HCT116 (cell line): ENCODE measurements at regions not wholly inside any gene's neighbourhood (a gene's known extent, or its start where the extent isn't known, plus 50 kb on each side); places are given as distances from the start of the nearest gene placed in this dataset.

Source experiments
- ATAC-seq: fragments of 200-7000 bp; cut with Tn5 transposase; 2 replicates; pipeline ENCODE4 v1.9.1; 2020; ENCODE audit warnings: mild to moderate bottlenecking, moderate library complexity
- BruUV-seq: library from RNA; stranded (reverse); fragments of 400-500 nt; replicated peaks from 2 replicates; lab custom pipeline; 2021; lab: Mats Ljungman, UMichigan
- CTCF ChIA-PET: fragments of 300-600 bp; sonication (Branson Sonifier 250); formaldehyde crosslinking; loops from one replicate; lab custom pipeline; 2021; ENCODE audit warnings: antibody characterized with exemption; lab: Charles Lee
- POLR2A ChIA-PET: fragments of 300-600, 350-600 bp; sonication (Branson Sonifier 250); formaldehyde crosslinking; loops from one replicate; lab custom pipeline; 2021; ENCODE audit warnings: antibody characterized with exemption; lab: Charles Lee
- RAD21 ChIA-PET, 2 experiments: fragments of 300-600 bp; sonication (Branson Sonifier 250); formaldehyde crosslinking; loops; one replicate each; lab custom pipeline; 2023; ENCODE audit warnings: low total read pairs in 2 of 2; ENCODE audit not compliant: uncharacterized antibody in 2 of 2, unreplicated experiment in 2 of 2, low non-redundant PET in 1 of 2; lab: Charles Lee
- DNase-seq: peaks from one replicate; pipeline ENCODE4 v3.0.0-alpha.2; 2010; ENCODE audit warnings: low read depth, low spot score
- H2AFZ ChIP-seq: fragments of 200-600 bp; shearing (Covaris generic), sonication (generic); 2 replicates; pipeline ENCODE4 v1.6.1; 2017; ENCODE audit warnings: low read depth, mixed run types, mixed read lengths, antibody characterized with exemption, low read length; ENCODE audit not compliant: poor library complexity, severe bottlenecking
- H3K27ac ChIP-seq: 2 replicates; pipeline ENCODE4 v1.5.1; 2012; ENCODE audit warnings: low read depth, low read length
- H3K27me3 ChIP-seq: fragments of 200-600 bp; sonication (generic); 2 replicates; pipeline ENCODE4 v1.6.1; 2016; ENCODE audit warnings: mixed run types, low read length, mixed read lengths; ENCODE audit not compliant: insufficient read depth
- H3K36me3 ChIP-seq, 2 experiments: fragments of 200-500 bp in 1 of 2; fragments of 200-600 bp in 1 of 2; sonication (Bioruptor generic) in 1 of 2; sonication (generic) in 1 of 2; 2 replicates each; pipeline versions ENCODE4 v1.5.1 to v1.6.1; 2014 to 2016; ENCODE audit warnings: low read length in 2 of 2, inconsistent platforms in 1 of 2, mixed read lengths in 1 of 2, mixed run types in 1 of 2; ENCODE audit not compliant: insufficient read depth in 2 of 2, control insufficient read depth in 1 of 2
- H3K4me1 ChIP-seq, 2 experiments: fragments of 200-600 bp in 1 of 2; sonication (generic) in 1 of 2; 2 replicates each; pipeline versions ENCODE4 v1.5.1 to v1.6.1; 2012 to 2017; ENCODE audit warnings: low read length in 2 of 2, inconsistent platforms in 1 of 2, mild to moderate bottlenecking in 1 of 2, mixed read lengths in 1 of 2, mixed run types in 1 of 2, moderate library complexity in 1 of 2; ENCODE audit not compliant: insufficient read depth in 2 of 2, control insufficient read depth in 1 of 2
- H3K4me2 ChIP-seq: fragments of 200-600 bp; sonication (generic); 2 replicates; pipeline ENCODE4 v1.6.1; 2017; ENCODE audit warnings: mixed run types, low read length, mixed read lengths
- H3K4me3 ChIP-seq, 2 experiments: fragments of 200-600 bp in 1 of 2; sonication (generic) in 1 of 2; replicated peaks in 1 of 2; 2 replicates each; pipeline ENCODE4 v1.5.1; 2011 to 2016; ENCODE audit warnings: low read length in 2 of 2, control low read depth in 1 of 2, low read depth in 1 of 2, mild to moderate bottlenecking in 1 of 2, mixed read lengths in 1 of 2, mixed run types in 1 of 2
- H3K79me2 ChIP-seq: fragments of 200-600 bp; sonication (generic); 2 replicates; pipeline ENCODE4 v1.6.1; 2017; ENCODE audit warnings: mild to moderate bottlenecking, mixed run types, low read length, moderate library complexity, mixed read lengths; ENCODE audit not compliant: insufficient read depth
- H3K9ac ChIP-seq: fragments of 200-600 bp; sonication (generic); 2 replicates; pipeline ENCODE4 v1.6.1; 2016; ENCODE audit warnings: low read length, mixed read lengths
- H3K9me2 ChIP-seq: fragments of 200-600 bp; sonication (generic), shearing (Covaris generic); 2 replicates; pipeline ENCODE4 v1.6.1; 2017; ENCODE audit warnings: mixed run types, mild to moderate bottlenecking, moderate library complexity; ENCODE audit not compliant: insufficient read depth
- H3K9me3 ChIP-seq, 2 experiments: fragments of 200-500 bp in 1 of 2; fragments of 200-600 bp in 1 of 2; sonication (Bioruptor generic) in 1 of 2; sonication (generic) in 1 of 2; 2 replicates each; pipeline ENCODE4 v1.6.1; 2014 to 2017; ENCODE audit warnings: low read length in 2 of 2, mixed read lengths in 2 of 2, inconsistent platforms in 1 of 2, low read depth in 1 of 2, mild to moderate bottlenecking in 1 of 2, mixed run types in 1 of 2, moderate library complexity in 1 of 2; ENCODE audit not compliant: control insufficient read depth in 1 of 2, insufficient read depth in 1 of 2
- H4K20me1 ChIP-seq: fragments of 200-600 bp; sonication (generic), shearing (Covaris generic); 2 replicates; pipeline ENCODE4 v1.6.1; 2017; ENCODE audit warnings: mixed run types, mild to moderate bottlenecking, moderate library complexity; ENCODE audit not compliant: insufficient read depth
- CEBPB ChIP-seq: IDR thresholded peaks from 2 replicates; pipeline ENCODE4 v1.6.1; 2012; ENCODE audit warnings: low read depth
- JUND ChIP-seq: IDR thresholded peaks from 2 replicates; pipeline ENCODE4 v1.6.1; 2012
- MAX ChIP-seq: IDR thresholded peaks from 2 replicates; pipeline ENCODE4 v1.6.1; 2012
- POLR2A ChIP-seq: IDR thresholded peaks from 2 replicates; pipeline ENCODE4 v1.7.0; 2011; ENCODE audit warnings: borderline replicate concordance; ENCODE audit not compliant: insufficient read depth, insufficient read length; ENCODE audit errors: extremely low read depth
- POLR2AphosphoS5 ChIP-seq: IDR thresholded peaks from 2 replicates; pipeline ENCODE4 v1.6.1; 2011; ENCODE audit warnings: mild to moderate bottlenecking, low read depth, low read length, moderate library complexity
- REST ChIP-seq: IDR thresholded peaks from 2 replicates; pipeline ENCODE4 v1.6.1; 2012; ENCODE audit warnings: low read depth
- SP1 ChIP-seq: IDR thresholded peaks from 2 replicates; pipeline ENCODE4 v1.6.1; 2012; ENCODE audit warnings: low read depth
- TCF7L2 ChIP-seq: IDR thresholded peaks from 2 replicates; pipeline ENCODE4 v1.7.0; 2011; ENCODE audit warnings: borderline replicate concordance, inconsistent platforms; ENCODE audit not compliant: insufficient read depth, insufficient read length; ENCODE audit errors: extremely low read depth
- ZNF274 ChIP-seq: fragments of 200-500 bp; sonication (Bioruptor generic); IDR thresholded peaks from 2 replicates; pipeline ENCODE4 v1.6.1; 2014; ENCODE audit warnings: mild to moderate bottlenecking, low read depth, low read length, inconsistent platforms
- intact Hi-C: fragments of 100-400 bp; cut with micrococcal nuclease; formaldehyde crosslinking; loops from 2 replicates; pipeline ENCODE4 v1.10.0; 2022
- TF ChIP-seq, protein P1 (sequence below): IDR thresholded peaks from 2 replicates; pipeline ENCODE4 v1.6.1; 2012

DNA sequence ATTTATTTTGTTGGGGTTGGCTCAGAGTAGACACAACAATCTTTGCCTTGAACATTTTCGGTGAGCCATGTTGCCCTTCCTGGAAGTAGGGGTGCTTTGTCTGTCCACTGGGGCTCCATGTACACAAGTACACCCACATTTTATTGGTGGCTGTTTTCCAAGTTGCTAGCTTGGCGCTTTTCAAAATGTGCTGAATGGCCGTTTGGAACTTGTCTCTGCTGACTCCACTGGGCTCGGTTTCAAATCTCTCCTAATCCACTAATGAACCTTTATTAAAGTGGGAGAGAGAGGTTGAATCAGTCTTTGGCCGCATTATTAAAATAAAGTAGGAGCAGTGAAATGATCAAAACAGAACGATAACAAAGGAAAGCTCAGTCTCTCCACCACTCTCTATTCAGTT lies 64.6 kb upstream of the TAF11L2 start (continued):
- TF ChIP-seq SP1 (no peak), CEBPB (no peak), POLR2A (no peak)
- TF ChIP-seq, all 23 proteins: peak for 0

- CTCF ChIA-PET = no interaction called here
- RAD21 ChIA-PET = no interaction called here
- Histone ChIP-seq H3K4me1 (no peaks in the 10 kb centered on the region), H3K9me3 (no peaks in the 10 kb centered on the region), H3K4me3 (no peak overlapping the region), H4K20me1 (no peaks in the 10 kb centered on the region), H3K36me3 (no peaks in the 10 kb centered on the region), H3K27me3 (no peaks in the 10 kb centered on the region), H3K4me2 (no peak overlapping the region), H3K9ac (no peak overlapping the region), H3K9me2 (no peaks in the 10 kb centered on the region), H3K79me2 (no peaks in the 10 kb centered on the region), H3K27ac (no peak overlapping the region), H2AFZ (no peak overlapping the region)
- POLR2A ChIA-PET = no interaction called here
- TF ChIP-seq TCF7L2 (no peak), POLR2AphosphoS5 (no peak), JUND (no peak), REST (no peak), MAX (no peak), ZNF274 (no peak)
- TF ChIP-seq, protein P1, sequence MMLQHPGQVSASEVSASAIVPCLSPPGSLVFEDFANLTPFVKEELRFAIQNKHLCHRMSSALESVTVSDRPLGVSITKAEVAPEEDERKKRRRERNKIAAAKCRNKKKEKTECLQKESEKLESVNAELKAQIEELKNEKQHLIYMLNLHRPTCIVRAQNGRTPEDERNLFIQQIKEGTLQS = no peak
- no TSS peak for BruUV-seq
- DNase-seq = no peak
- ATAC-seq = no peak
- intact Hi-C loops = no loop called here
These were observed 63.0 kb upstream of the TAF11L2 start for GRCh38 chr5:17434982-17435381.
